Skin of body (tissue), 1 donor: ENCODE measurements at regions not wholly inside any gene's neighbourhood (a gene's known extent, or its start where the extent isn't known, plus 50 kb on each side); places are given as distances from the start of the nearest gene placed in this dataset.
"Not testable (repeated sequence)": the region's sequence is repeated elsewhere in the genome, so short reads cannot be mapped to it uniquely, and the experiment has no call there.

Experiments
- DNase-seq: peaks from one replicate; lab custom pipeline; 2025; lab: John Stamatoyannopoulos, UW

GRCh38 chr4:27119239-27119638 is 258.6 kb downstream of the STIM2 start:
- DNase-seq, result no peak

- DNase-seq, result no peak
Observed at GRCh38 chr4:27121830-27122229, 261.2 kb downstream of the STIM2 start.

- DNase-seq, result no peak
Observed at GRCh38 chr4:27123123-27123768, 262.6 kb downstream of the STIM2 start.

- no peak for DNase-seq
Observed at GRCh38 chr4:27123769-27124124, 263.1 kb downstream of the STIM2 start.

GRCh38 chr4:27126895-27127294 is 266.3 kb downstream of the STIM2 start:
- DNase-seq, result not testable (repeated sequence)

- no peak for DNase-seq
Observed at GRCh38 chr4:27128443-27128842, 267.8 kb downstream of the STIM2 start.

- DNase-seq, result no peak
Observed at GRCh38 chr4:27129871-27130366, 269.3 kb downstream of the STIM2 start.

GRCh38 chr4:27132497-27132896 is 271.9 kb downstream of the STIM2 start:
- DNase-seq, result no peak

- DNase-seq, result no peak
Observed at GRCh38 chr4:27140486-27140885, 279.8 kb downstream of the STIM2 start.

- DNase-seq, result no peak
Observed at GRCh38 chr4:27141530-27141929, 280.9 kb downstream of the STIM2 start.

- no peak for DNase-seq
Observed at GRCh38 chr4:27142841-27143240, 282.2 kb downstream of the STIM2 start.

- peak; percentile 11 for DNase-seq
Observed at GRCh38 chr4:27145597-27145996, 285.0 kb downstream of the STIM2 start.

- peak; percentile 3 for DNase-seq
Observed at GRCh38 chr4:27148211-27148895, 287.7 kb downstream of the STIM2 start.

GRCh38 chr4:27149541-27150212 is 289.0 kb downstream of the STIM2 start:
- DNase-seq, result no peak

- no peak for DNase-seq
Observed at GRCh38 chr4:27152703-27153102, 292.1 kb downstream of the STIM2 start.

GRCh38 chr4:27154706-27155105 is 294.1 kb downstream of the STIM2 start:
- DNase-seq, result peak; percentile 19

- DNase-seq, result no peak
Observed at GRCh38 chr4:27161191-27161590, 300.6 kb downstream of the STIM2 start.

- DNase-seq, result no peak
Observed at GRCh38 chr4:27168783-27169182, 308.1 kb downstream of the STIM2 start.

- DNase-seq, result no peak
Observed at GRCh38 chr4:27173280-27173679, 312.6 kb downstream of the STIM2 start.

- DNase-seq, result no peak
Observed at GRCh38 chr4:27176400-27176799, 315.8 kb downstream of the STIM2 start.

- no peak for DNase-seq
Observed at GRCh38 chr4:27176881-27177280, 316.2 kb downstream of the STIM2 start.

GRCh38 chr4:27178061-27178460 is 317.4 kb downstream of the STIM2 start:
- no peak for DNase-seq

- DNase-seq, result no peak
Observed at GRCh38 chr4:27181693-27182092, 321.1 kb downstream of the STIM2 start.
